IMR-90 (cell line): ENCODE measurements at regions not wholly inside any gene's neighbourhood (a gene's known extent, or its start where the extent isn't known, plus 50 kb on each side); places are given as distances from the start of the nearest gene placed in this dataset.

ENCODE experiments used
- ATAC-seq: fragments of 200-7000 bp; cut with Tn5 transposase; 2 replicates; pipeline ENCODE4 v1.9.1; 2020; ENCODE audit warnings: low read depth, mild to moderate bottlenecking, moderate library complexity
- BruUV-seq: library from RNA; stranded (reverse); fragments of 400-500 nt; replicated peaks from 2 replicates; lab custom pipeline; 2021; lab: Mats Ljungman, UMichigan
- CTCF ChIA-PET: fragments of 300-600 bp; formaldehyde crosslinking; extraction: SDS; loops from one replicate; lab custom pipeline; 2021; ENCODE audit warnings: antibody characterized with exemption; lab: Yijun Ruan, JAX
- POLR2A ChIA-PET: fragments of 300-600 bp; sonication (Branson Sonifier 250); formaldehyde crosslinking; loops from one replicate; lab custom pipeline; 2022; ENCODE audit warnings: antibody characterized with exemption; ENCODE audit not compliant: unreplicated experiment; lab: Charles Lee
- DNase-seq: peaks from one replicate; pipeline ENCODE4 v3.0.0; 2013
- H2AFZ ChIP-seq: replicated peaks from 2 replicates; pipeline ENCODE3; 2013; ENCODE audit warnings: low read length, mild to moderate bottlenecking; ENCODE audit not compliant: poor library complexity
- H2AK5ac ChIP-seq: 2 replicates; pipeline ENCODE4 v1.6.1; 2013; ENCODE audit warnings: low read depth, low read length, inconsistent platforms
- H2AK9ac ChIP-seq: replicated peaks from 2 replicates; pipeline ENCODE3; 2013; ENCODE audit warnings: mild to moderate bottlenecking, low read depth, low read length, moderate library complexity; ENCODE audit not compliant: poor library complexity
- H2BK120ac ChIP-seq: 2 replicates; pipeline ENCODE4 v1.6.1; 2013; ENCODE audit warnings: low read depth, low read length, inconsistent platforms
- H2BK15ac ChIP-seq: 3 replicates; pipeline ENCODE4 v1.6.1; 2013; ENCODE audit warnings: low read depth, low read length, inconsistent platforms
- H2BK20ac ChIP-seq: 2 replicates; pipeline ENCODE4 v1.6.1; 2013; ENCODE audit warnings: low read depth, mild to moderate bottlenecking, inconsistent platforms, low read length, moderate library complexity
- H2BK5ac ChIP-seq: 2 replicates; pipeline ENCODE4 v1.6.1; 2013; ENCODE audit warnings: mild to moderate bottlenecking, low read depth, low read length, inconsistent platforms; ENCODE audit not compliant: poor library complexity, severe bottlenecking
- H3K14ac ChIP-seq: replicated peaks from 2 replicates; pipeline ENCODE4 v1.6.1; 2013; ENCODE audit warnings: low read depth, low read length, inconsistent platforms
- H3K18ac ChIP-seq: 2 replicates; pipeline ENCODE4 v1.6.1; 2013; ENCODE audit warnings: low read depth, low read length, control low read depth
- H3K23ac ChIP-seq: 2 replicates; pipeline ENCODE4 v1.6.1; 2013; ENCODE audit warnings: low read depth, low read length, inconsistent platforms
- H3K27ac ChIP-seq: 2 replicates; pipeline ENCODE4 v1.5.1; 2013; ENCODE audit warnings: mild to moderate bottlenecking, control low read depth, low read length; ENCODE audit not compliant: insufficient read depth
- H3K27me3 ChIP-seq: 2 replicates; pipeline ENCODE4 v1.6.1; 2013; ENCODE audit warnings: low read length; ENCODE audit not compliant: control insufficient read depth, insufficient read depth
- H3K36me3 ChIP-seq: 2 replicates; pipeline ENCODE4 v1.6.1; 2013; ENCODE audit warnings: low read length, mixed read lengths; ENCODE audit not compliant: control insufficient read depth, insufficient read depth
- H3K4ac ChIP-seq: 2 replicates; pipeline ENCODE4 v1.6.1; 2013; ENCODE audit warnings: low read depth, low read length, inconsistent platforms
- H3K4me1 ChIP-seq: 2 replicates; pipeline ENCODE4 v1.6.1; 2013; ENCODE audit warnings: low read length, mixed read lengths; ENCODE audit not compliant: control insufficient read depth, insufficient read depth
- H3K4me2 ChIP-seq: 2 replicates; pipeline ENCODE4 v1.6.1; 2013; ENCODE audit warnings: low read depth, mild to moderate bottlenecking, control low read depth, low read length, moderate library complexity
- H3K4me3 ChIP-seq: 2 replicates; pipeline ENCODE4 v1.5.1; 2013; ENCODE audit warnings: low read depth, mild to moderate bottlenecking, control low read depth, low read length, moderate library complexity; ENCODE audit not compliant: insufficient read depth
- H3K56ac ChIP-seq: 2 replicates; pipeline ENCODE4 v1.6.1; 2013; ENCODE audit warnings: low read length, inconsistent platforms; ENCODE audit not compliant: insufficient read depth; ENCODE audit errors: extremely low read depth
- H3K79me1 ChIP-seq, 2 experiments: 2 replicates each; pipeline ENCODE4 v1.6.1; 2013; ENCODE audit warnings: low read length in 2 of 2, inconsistent platforms in 1 of 2, low read depth in 1 of 2
- H3K9ac ChIP-seq: 2 replicates; pipeline ENCODE4 v1.6.1; 2013; ENCODE audit warnings: low read depth, low read length, control low read depth
- H3K9me1 ChIP-seq: 2 replicates; pipeline ENCODE4 v1.6.1; 2013; ENCODE audit warnings: low read length, inconsistent platforms; ENCODE audit not compliant: insufficient read depth
- H3K9me3 ChIP-seq: 2 replicates; pipeline ENCODE4 v1.6.1; 2013; ENCODE audit warnings: low read length; ENCODE audit not compliant: control insufficient read depth, insufficient read depth
- H4K20me1 ChIP-seq: 2 replicates; pipeline ENCODE4 v1.6.1; 2013; ENCODE audit warnings: low read length, inconsistent platforms; ENCODE audit not compliant: insufficient read depth
- H4K5ac ChIP-seq: 2 replicates; pipeline ENCODE4 v1.6.1; 2013; ENCODE audit warnings: mild to moderate bottlenecking, low read depth, low read length, control low read depth
- H4K8ac ChIP-seq, 2 experiments: 2 replicates each; pipeline ENCODE4 v1.6.1; 2013; ENCODE audit warnings: low read depth in 2 of 2, low read length in 2 of 2, control low read depth in 1 of 2, inconsistent platforms in 1 of 2
- H4K91ac ChIP-seq: 2 replicates; pipeline ENCODE4 v1.6.1; 2013; ENCODE audit warnings: low read depth, low read length, inconsistent platforms; ENCODE audit not compliant: insufficient read depth
- BHLHE40 ChIP-seq: fragments of 150-350 bp; IDR thresholded peaks from 2 replicates; pipeline ENCODE4 v1.6.1; 2016; ENCODE audit warnings: mild to moderate bottlenecking, low read depth, low read length
- CHD1 ChIP-seq: IDR thresholded peaks from 2 replicates; pipeline ENCODE4 v1.6.1; 2012; ENCODE audit warnings: low read depth, low read length, improper control_type of control experiment
- MAFK ChIP-seq: IDR thresholded peaks from 2 replicates; pipeline ENCODE4 v1.6.1; 2012; ENCODE audit warnings: low read depth, low read length, improper control_type of control experiment
- MAZ ChIP-seq: IDR thresholded peaks from 2 replicates; pipeline ENCODE4 v1.6.1; 2012; ENCODE audit warnings: low read depth, mild to moderate bottlenecking, low read length, improper control_type of control experiment, moderate library complexity, borderline replicate concordance
- MXI1 ChIP-seq: IDR thresholded peaks from 2 replicates; pipeline ENCODE4 v1.6.1; 2012; ENCODE audit warnings: low read depth, mild to moderate bottlenecking, low read length, moderate library complexity, borderline replicate concordance
- NFE2L2 ChIP-seq: fragments of 150-350 bp; IDR thresholded peaks from 2 replicates; pipeline ENCODE4 v1.6.1; 2016; ENCODE audit warnings: low read depth, mild to moderate bottlenecking, low read length
- RAD21 ChIP-seq: IDR thresholded peaks from 2 replicates; pipeline ENCODE4 v1.6.1; 2012; ENCODE audit warnings: low read length, improper control_type of control experiment
- SMC3 ChIP-seq: fragments of 150-350 bp; IDR thresholded peaks from 2 replicates; pipeline ENCODE4 v1.6.1; 2016; ENCODE audit warnings: low read depth, mild to moderate bottlenecking, antibody characterized with exemption, low read length, moderate library complexity
- WGBS, 2 experiments: methylation state at CpG; one replicate each; pipeline versions ENCODE4 v1.1.5 to v1.1.7; 2013; ENCODE audit warnings: missing lambda C conversion rate in 2 of 2; ENCODE audit not compliant: insufficient read length in 1 of 2; ENCODE audit errors: extremely low coverage in 2 of 2; 5-methylcytosine and 5-hydroxymethylcytosine counted together
- dilution Hi-C: fragments of 300-500 bp; cut with HindIII; formaldehyde crosslinking; loops from one replicate; pipeline ENCODE4 v1.14.3; 2018; ENCODE audit warnings: low sequenced_read_pairs; ENCODE audit not compliant: unreplicated experiment
- in situ Hi-C: fragments of 300-500 bp; cut with MboI; formaldehyde crosslinking; loops from 3 replicates; pipeline ENCODE4 v1.14.3; 2019; ENCODE audit warnings: low sequenced_read_pairs, inconsistent platforms, mixed read lengths
- intact Hi-C: fragments of 100-400 bp; cut with micrococcal nuclease; formaldehyde crosslinking; loops from 2 replicates; pipeline ENCODE4 v1.10.0; 2022
- TF ChIP-seq, protein P1 (sequence below): fragments of 150-350 bp; IDR thresholded peaks from 2 replicates; pipeline ENCODE4 v1.6.1; 2016; ENCODE audit warnings: low read depth, mild to moderate bottlenecking, low read length, moderate library complexity, borderline replicate concordance
- TF ChIP-seq, protein P2 (sequence below): conservative IDR thresholded peaks from 2 replicates; pipeline ENCODE4 v1.5.1; 2012; ENCODE audit warnings: mild to moderate bottlenecking, low read depth, low read length, improper control_type of control experiment

DNA sequence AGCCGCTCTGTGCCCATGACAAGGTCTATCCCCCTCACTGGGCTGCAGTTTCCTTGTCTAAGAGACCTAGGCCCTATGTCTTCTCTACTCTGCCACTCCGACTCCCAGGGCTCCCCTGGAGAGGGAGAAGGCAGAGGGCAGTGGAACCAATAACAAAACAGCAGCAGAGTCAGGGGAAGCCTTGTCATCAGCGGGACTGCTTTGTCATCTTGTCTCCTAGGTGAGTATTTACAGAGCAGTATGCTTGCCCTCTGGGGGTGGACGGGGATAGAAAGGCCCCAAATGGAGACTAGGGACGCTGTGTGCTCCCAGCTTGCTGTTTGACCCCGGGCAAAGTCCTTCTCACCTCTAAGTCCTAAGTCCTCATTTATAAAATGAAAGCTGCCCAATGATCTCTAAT is 318.5 kb downstream of the CDK5RAP2 start:
- Histone ChIP-seq H3K4me3 (no peak overlapping the region), H3K9me1 (no peaks in the 10 kb centered on the region), H3K14ac (no peak overlapping the region), H2BK15ac (no peak overlapping the region), H3K23ac (no peak overlapping the region), H3K18ac (no peak overlapping the region), H3K36me3 (no peaks in the 10 kb centered on the region), H4K91ac (no peak overlapping the region), H3K56ac (no peak overlapping the region), H2AFZ (no peak overlapping the region), H3K27ac (no peak overlapping the region), H2BK120ac (no peak overlapping the region), H2BK20ac (no peak overlapping the region), H3K4me2 (no peak overlapping the region), H2AK9ac (no peak overlapping the region), H3K9me3 (no peaks in the 10 kb centered on the region), H3K79me1 (no peaks in the 10 kb centered on the region), H2AK5ac (no peak overlapping the region), H4K20me1 (no peaks in the 10 kb centered on the region), H4K5ac (no peak overlapping the region), H3K4ac (no peak overlapping the region), H3K4me1 (no peaks in the 10 kb centered on the region), H3K9ac (no peak overlapping the region), H2BK5ac (no peak overlapping the region), H3K27me3 (no peaks in the 10 kb centered on the region), H4K8ac (no peak overlapping the region)
- dilution Hi-C loops (no loop called here), intact Hi-C loops (no loop called here), in situ Hi-C loops (no loop called here)
- WGBS, 2 experiments, result no CpG with 5 or more reads among the region's 6 CpGs
- POLR2A ChIA-PET, result no interaction called here
- no peak for TF ChIP-seq MAFK
- TF ChIP-seq SMC3, result no peak
- TF ChIP-seq RAD21, result no peak
- TF ChIP-seq, protein P1, sequence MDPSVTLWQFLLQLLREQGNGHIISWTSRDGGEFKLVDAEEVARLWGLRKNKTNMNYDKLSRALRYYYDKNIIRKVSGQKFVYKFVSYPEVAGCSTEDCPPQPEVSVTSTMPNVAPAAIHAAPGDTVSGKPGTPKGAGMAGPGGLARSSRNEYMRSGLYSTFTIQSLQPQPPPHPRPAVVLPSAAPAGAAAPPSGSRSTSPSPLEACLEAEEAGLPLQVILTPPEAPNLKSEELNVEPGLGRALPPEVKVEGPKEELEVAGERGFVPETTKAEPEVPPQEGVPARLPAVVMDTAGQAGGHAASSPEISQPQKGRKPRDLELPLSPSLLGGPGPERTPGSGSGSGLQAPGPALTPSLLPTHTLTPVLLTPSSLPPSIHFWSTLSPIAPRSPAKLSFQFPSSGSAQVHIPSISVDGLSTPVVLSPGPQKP, result no peak
- TF ChIP-seq NFE2L2, result no peak
- no peak for TF ChIP-seq CHD1
- no peak for TF ChIP-seq MAZ
- TF ChIP-seq BHLHE40, result no peak
- TF ChIP-seq MXI1, result no peak
- TF ChIP-seq, protein P2, sequence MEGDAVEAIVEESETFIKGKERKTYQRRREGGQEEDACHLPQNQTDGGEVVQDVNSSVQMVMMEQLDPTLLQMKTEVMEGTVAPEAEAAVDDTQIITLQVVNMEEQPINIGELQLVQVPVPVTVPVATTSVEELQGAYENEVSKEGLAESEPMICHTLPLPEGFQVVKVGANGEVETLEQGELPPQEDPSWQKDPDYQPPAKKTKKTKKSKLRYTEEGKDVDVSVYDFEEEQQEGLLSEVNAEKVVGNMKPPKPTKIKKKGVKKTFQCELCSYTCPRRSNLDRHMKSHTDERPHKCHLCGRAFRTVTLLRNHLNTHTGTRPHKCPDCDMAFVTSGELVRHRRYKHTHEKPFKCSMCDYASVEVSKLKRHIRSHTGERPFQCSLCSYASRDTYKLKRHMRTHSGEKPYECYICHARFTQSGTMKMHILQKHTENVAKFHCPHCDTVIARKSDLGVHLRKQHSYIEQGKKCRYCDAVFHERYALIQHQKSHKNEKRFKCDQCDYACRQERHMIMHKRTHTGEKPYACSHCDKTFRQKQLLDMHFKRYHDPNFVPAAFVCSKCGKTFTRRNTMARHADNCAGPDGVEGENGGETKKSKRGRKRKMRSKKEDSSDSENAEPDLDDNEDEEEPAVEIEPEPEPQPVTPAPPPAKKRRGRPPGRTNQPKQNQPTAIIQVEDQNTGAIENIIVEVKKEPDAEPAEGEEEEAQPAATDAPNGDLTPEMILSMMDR, result no peak
- no peak for ATAC-seq
- BruUV-seq, result no TSS peak
- no peak for DNase-seq
- CTCF ChIA-PET, result no interaction called here
